ENCODE measurements at regions not wholly inside any gene's neighbourhood (a gene's known extent, or its start where the extent isn't known, plus 50 kb on each side); places are given as distances from the start of the nearest gene placed in this dataset.

GRCh38 chr10:123391275-123392028 is 237.2 kb downstream of the BUB3 start:
- no peaks in the 10 kb centered on the region; a peak in 1 of 7 replicates for H3K4me1 ChIP-seq (replicated peaks in 1 of 4; ENCODE audit: control insufficient read depth in 3 of 4, insufficient read depth in 4 of 4, low read length in 3 of 4)
- POLR2A ChIA-PET (ENCODE audit: partially characterized antibody), result no interaction called here
- no peak for DNase-seq (ENCODE audit: low read depth in 1 of 2, low spot score in 2 of 2)
- H3K9me3 ChIP-seq (ENCODE audit: insufficient read depth in 2 of 2, low read depth in 1 of 2, low read length in 1 of 2), result peaks cover 33 to 34% of the 10 kb centered on the region in 2 experiments
- H3K14ac ChIP-seq (ENCODE audit: insufficient read length), result no peak overlapping the region
- H3K9ac ChIP-seq (replicated peaks in 1 of 4; ENCODE audit: extremely low read depth in 1 of 4, low read depth in 3 of 4, low read length in 3 of 4), result no peak overlapping the region
- H2BK20ac ChIP-seq (ENCODE audit: low read length), result no peak overlapping the region
- H3K27me3 ChIP-seq (replicated peaks in 1 of 4; ENCODE audit: control insufficient read depth in 3 of 4, extremely low read depth in 1 of 4, insufficient read depth in 3 of 4, low read length in 3 of 4), result no peaks in the 10 kb centered on the region
- WGBS, 2 experiments (ENCODE audit: extremely low coverage in 1 of 2, insufficient coverage in 1 of 2, insufficient read length in 1 of 2, insufficient replicate concordance in 2 of 2, low coverage in 1 of 2, low lambda C conversion rate in 2 of 2, missing lambda C conversion rate in 1 of 2), result 86% methylated on average over 15 of the region's 15 CpGs; no CpG with 5 or more reads in 1 of the 2 experiments
- H3K79me2 ChIP-seq (ENCODE audit: control insufficient read depth in 1 of 2, insufficient read depth in 2 of 2, low read length in 2 of 2), result no peaks in the 10 kb centered on the region
- H4K5ac ChIP-seq (ENCODE audit: insufficient read length, low read depth, low read length), result no peak overlapping the region
- H4K8ac ChIP-seq (ENCODE audit: extremely low read depth, insufficient read depth, low read length), result no peak overlapping the region
- no peak overlapping the region for H2BK5ac ChIP-seq (ENCODE audit: low read depth, low read length)
- H4K91ac ChIP-seq (replicated peaks; ENCODE audit: insufficient read length, low read length), result no peak overlapping the region
- no peak for TF ChIP-seq CBX5 (IDR thresholded peaks at IDR 0.05; ENCODE audit: low read depth, low read length)
- TF ChIP-seq POU5F1 (IDR thresholded peaks at IDR 0.05; ENCODE audit: low read depth, low read length), result no peak
- TF ChIP-seq TCF12 (IDR thresholded peaks at IDR 0.05; ENCODE audit: low read depth, low read length), result no peak
- TF ChIP-seq RFX5 (IDR thresholded peaks at IDR 0.05; ENCODE audit: borderline replicate concordance, low read depth, low read length), result no peak
- TF ChIP-seq SIRT6 (IDR thresholded peaks at IDR 0.05; ENCODE audit: low read length), result no peak
- no peak for TF ChIP-seq FOSL1 (IDR thresholded peaks at IDR 0.05; ENCODE audit: insufficient read depth, low read depth, low read length)
- no peak for TF ChIP-seq SUZ12 (IDR thresholded peaks at IDR 0.05; ENCODE audit: low read length)
- no peak for TF ChIP-seq SP4 (IDR thresholded peaks at IDR 0.05; ENCODE audit: low read length)
- no peak for TF ChIP-seq KDM1A (IDR thresholded peaks at IDR 0.05; ENCODE audit: borderline replicate concordance, low read length)
- TF ChIP-seq CREB1 (IDR thresholded peaks at IDR 0.05), result no peak
- no peak for TF ChIP-seq RBBP5 (IDR thresholded peaks at IDR 0.05; ENCODE audit: borderline replicate concordance, low read depth, low read length)
- no peak overlapping the region for H3K4ac ChIP-seq (replicated peaks; ENCODE audit: insufficient read length, low read depth, low read length)
- FAIRE-seq, result no peak
- H3K4me3 ChIP-seq (ENCODE audit: extremely low read depth in 1 of 4, insufficient read depth in 2 of 4, low read depth in 3 of 4, low read length in 4 of 4), result no peak overlapping the region
- H2BK12ac ChIP-seq (ENCODE audit: low read depth, low read length), result no peak overlapping the region
- no peak overlapping the region for H2BK120ac ChIP-seq (replicated peaks; ENCODE audit: low read depth, low read length)
- H3K27ac ChIP-seq (ENCODE audit: low read depth, low read length), result no peak overlapping the region
- CTCF ChIA-PET (ENCODE audit: partially characterized antibody), result interaction anchor here (1.0 to 1.7 kb wide), 6 partner anchors 10 to 169 kb away, joined by 3 to 7 read pairs (median 3); no protein-coding TSS in a partner anchor
- no peak overlapping the region for H3K56ac ChIP-seq (replicated peaks; ENCODE audit: insufficient read length, low read depth, low read length)
- no peak overlapping the region for H2AK5ac ChIP-seq (ENCODE audit: low read depth, low read length)
- H3K36me3 ChIP-seq (ENCODE audit: control insufficient read depth in 2 of 4, insufficient read depth in 4 of 4, low read length in 3 of 4), result no peaks in the 10 kb centered on the region; a peak in 1 of 8 replicates
- no peak overlapping the region for H2BK15ac ChIP-seq (ENCODE audit: low read length)
- no peaks in the 10 kb centered on the region for H4K20me1 ChIP-seq (replicated peaks in 1 of 2; ENCODE audit: control insufficient read depth in 1 of 2, insufficient read depth in 2 of 2, low read length in 2 of 2)
- H3K79me1 ChIP-seq (ENCODE audit: low read depth, low read length), result no peaks in the 10 kb centered on the region; the same call in 1 of the 2 replicates
- no peak overlapping the region for H2AFZ ChIP-seq (ENCODE audit: low read length)
- H3K18ac ChIP-seq (ENCODE audit: extremely low read depth, low read length), result no peak overlapping the region
- H3K23ac ChIP-seq (ENCODE audit: insufficient read length), result no peak overlapping the region
- peaks cover 6% of the 10 kb centered on the region; the same call in 1 of the 2 replicates for H3K23me2 ChIP-seq (ENCODE audit: low read depth, low read length)
- no peak overlapping the region for H3K4me2 ChIP-seq (ENCODE audit: insufficient read depth in 1 of 2, low read depth in 2 of 2, low read length in 2 of 2)

Measured in H1 (cell line).